GM18507 (cell line): ENCODE measurements at regions not wholly inside any gene's neighbourhood (a gene's known extent, or its start where the extent isn't known, plus 50 kb on each side); places are given as distances from the start of the nearest gene placed in this dataset.

Experiments used
- DNase-seq: peaks from one replicate; pipeline ENCODE4 v3.0.0; 2011; ENCODE audit warnings: low read depth; ENCODE audit not compliant: insufficient read length; ENCODE audit errors: extremely low spot score
- FAIRE-seq: peaks from 2 replicates; lab custom pipeline; 2011; peaks lifted over from hg19 to GRCh38; lab: Jason Lieb, UNC

DNA sequence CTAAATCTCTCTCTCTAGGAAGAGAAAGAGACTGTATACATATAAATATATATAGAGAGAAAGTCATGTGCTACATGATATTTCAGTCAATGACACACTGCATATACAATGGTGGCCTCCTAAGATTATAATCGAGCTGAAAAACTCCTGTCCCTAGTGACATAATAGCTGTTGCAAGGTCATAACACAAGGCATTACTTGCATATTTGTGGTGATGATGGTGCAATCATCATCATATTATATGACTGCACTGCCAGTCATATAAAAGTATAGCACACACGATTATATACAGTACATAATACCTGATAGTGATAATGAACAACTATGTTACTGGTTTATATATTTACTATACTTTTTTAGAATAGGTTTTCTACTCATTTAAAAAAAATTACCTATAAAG, 316.7 kb downstream of the FGFR2 start:
- DNase-seq: no peak
- no peak for FAIRE-seq

- no peak for DNase-seq
- FAIRE-seq: no peak
Observed at GRCh38 chr10:121282264-121282663, 316.0 kb downstream of the FGFR2 start.

DNA sequence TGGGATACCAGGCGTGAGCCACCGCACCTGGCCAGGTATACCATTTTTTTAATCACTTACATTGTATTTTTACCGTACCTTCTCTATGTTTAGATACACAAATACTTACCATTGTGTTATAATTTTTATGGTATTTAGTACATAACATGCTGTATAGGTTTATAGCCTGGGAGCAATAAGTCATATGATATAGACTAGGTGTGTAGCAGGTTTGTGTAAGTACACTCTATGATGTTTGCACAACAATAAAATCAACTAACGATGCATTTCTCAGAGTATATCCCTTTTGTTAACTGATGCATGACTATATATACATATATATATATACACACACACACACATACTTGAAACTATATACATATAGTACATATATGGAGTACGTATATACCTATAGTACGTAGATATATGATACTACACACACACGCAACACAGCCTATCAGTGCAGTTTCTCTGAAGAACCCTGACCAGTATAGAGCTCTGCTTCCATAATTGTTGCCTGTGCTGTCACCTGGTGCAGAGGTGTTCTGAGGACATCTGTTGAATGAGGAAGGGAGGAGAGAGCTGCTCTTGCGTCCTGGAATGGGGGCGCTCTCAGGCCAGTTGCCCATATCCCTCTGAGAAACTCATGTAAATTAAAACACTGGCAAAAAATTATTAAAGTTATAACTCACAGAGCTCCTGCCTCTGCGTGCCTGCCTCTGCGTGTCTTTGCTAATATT, 315.3 kb downstream of the FGFR2 start:
- FAIRE-seq (no peak), DNase-seq (no peak)

GRCh38 chr10:121284936-121285335, 313.3 kb downstream of the FGFR2 start:
- DNase-seq (no peak), FAIRE-seq (no peak)

DNA sequence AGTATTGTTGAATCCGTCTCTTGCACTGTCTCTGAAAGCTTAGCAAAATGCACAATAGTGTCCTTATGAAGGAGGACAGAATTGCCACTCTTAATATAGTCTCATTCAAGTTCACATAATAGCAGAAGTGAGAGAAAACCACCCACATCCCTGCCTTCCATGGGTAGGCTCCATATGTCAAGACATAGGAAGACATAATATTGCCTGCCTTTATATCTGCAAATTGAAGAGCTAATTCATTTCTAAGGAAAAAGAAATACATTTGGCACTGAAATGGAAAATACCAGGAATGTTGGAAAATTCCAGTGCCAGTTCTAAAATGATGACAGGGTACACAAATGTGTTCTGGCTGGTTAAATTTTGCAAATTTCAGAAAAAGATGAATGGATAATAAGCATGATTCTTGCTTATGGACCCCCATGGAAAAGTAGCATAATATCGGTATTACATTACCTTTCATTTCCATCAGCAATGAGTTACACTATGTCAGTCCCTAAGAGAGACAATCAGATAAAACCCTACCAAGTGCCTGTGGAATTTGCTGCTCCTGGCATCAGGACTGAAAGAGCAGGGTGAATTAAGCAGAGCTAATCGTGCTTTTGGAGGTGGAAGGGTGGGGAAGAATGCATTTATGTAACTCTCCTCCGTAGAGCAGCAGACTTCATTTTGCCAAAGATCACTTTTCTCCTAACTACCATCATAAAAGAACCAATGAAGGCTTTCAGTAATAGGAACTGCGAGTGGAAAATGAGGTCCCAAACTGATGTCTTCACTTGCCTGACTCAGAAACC, 312.6 kb downstream of the FGFR2 start:
- no peak for FAIRE-seq
- no peak for DNase-seq

- no peak for FAIRE-seq
- DNase-seq: no peak
Observed at GRCh38 chr10:121288011-121288410, 310.2 kb downstream of the FGFR2 start.

DNA sequence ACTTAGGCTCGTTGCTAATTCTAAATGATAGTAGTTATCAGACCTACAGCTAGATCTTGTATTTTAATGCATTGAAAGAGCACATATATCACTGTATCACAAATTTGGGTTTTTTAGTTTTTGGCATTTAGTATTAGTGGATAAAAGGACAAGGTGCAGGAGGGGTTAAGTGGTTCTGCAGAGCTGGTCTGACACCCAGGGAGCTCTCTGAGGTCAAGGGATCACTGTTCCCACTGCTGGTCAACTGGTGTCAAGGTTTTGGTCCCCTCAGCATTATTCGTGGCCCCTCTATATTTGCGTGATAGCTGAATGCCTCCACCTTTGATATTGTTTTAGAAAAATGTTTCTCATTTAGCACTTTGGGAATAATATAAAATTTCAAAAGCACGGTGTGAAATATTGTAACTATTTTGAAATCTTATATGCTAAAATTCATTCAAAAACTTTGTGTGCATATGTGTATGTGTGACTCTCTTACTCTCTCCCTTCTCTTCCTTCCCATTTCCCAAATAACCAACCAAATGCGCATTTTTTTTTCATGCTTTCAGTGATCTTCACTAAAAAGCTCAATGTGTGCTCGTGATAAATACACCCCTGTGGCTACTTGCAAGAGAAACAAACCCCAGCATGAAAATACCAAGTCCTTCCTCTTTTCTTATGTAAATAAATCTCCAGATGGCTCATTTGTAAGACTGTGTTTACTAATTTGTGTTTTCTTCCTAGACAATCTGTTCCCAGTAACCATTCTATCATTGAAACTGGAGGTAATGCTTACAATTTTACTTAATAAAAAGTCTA, 309.2 kb downstream of the FGFR2 start:
- DNase-seq: no peak
- FAIRE-seq: no peak

DNA sequence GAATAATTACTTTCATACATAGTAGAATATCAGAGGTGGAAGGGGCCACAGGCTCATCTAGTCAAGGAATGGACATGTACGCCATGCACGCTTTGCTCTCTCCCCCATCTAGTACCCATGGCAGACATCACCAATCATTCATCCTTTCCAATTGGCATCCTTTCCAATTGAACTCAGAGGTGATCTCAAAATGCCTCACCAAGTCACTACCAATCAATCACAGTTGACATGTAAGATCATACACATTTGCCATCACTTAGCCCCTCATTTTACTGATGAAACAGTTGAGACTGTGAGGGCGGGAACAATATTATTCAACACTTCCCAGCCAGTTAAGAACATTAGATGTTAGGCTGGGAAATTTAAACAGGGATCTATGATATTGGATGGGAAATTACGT, 308.4 kb downstream of the FGFR2 start:
- DNase-seq: no peak
- no peak for FAIRE-seq

- DNase-seq (no peak), FAIRE-seq (no peak)
Observed at GRCh38 chr10:121290674-121291073, 307.6 kb downstream of the FGFR2 start.

DNA sequence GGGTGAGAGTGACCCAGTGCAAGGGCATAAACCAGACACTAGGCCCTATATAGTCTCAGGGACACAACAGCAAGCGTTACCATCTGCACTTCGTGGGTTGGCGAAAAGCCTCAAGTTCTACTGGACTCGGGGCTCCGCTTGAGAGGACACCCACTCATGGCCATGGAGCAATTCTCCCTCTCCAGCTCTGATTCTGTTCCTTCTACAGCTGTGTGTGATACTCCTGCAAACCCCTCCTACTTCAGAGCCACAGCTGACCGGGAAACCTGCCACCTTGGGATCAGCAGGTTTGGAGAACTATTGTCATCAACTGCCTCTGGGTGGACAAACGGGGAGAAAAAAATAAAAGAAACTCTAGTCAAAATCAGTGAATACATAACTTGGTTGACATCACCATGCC, 306.9 kb downstream of the FGFR2 start:
- DNase-seq: no peak
- FAIRE-seq: no peak

GRCh38 chr10:121291823-121292222, 306.4 kb downstream of the FGFR2 start:
- FAIRE-seq (no peak), DNase-seq (no peak)

DNA sequence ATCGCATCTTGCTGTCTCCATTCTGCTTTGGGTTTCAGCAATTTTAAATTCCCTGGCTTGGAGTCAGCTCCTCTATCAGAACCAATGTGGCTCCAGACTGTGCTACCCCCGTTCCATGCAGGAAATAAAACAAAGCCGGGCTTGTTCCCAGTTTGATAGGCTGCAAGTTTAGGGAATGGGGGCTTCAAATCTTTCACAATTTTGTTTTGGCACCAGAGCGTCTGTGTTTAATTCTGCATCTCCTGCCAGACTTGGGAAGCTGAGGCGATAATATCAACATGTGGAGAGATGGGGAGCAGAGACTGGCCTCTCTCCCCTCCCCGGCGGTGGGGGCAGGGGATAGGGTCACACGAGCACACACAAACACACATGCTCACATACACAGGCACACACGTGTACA, 305.9 kb downstream of the FGFR2 start:
- FAIRE-seq: no peak
- no peak for DNase-seq

DNA sequence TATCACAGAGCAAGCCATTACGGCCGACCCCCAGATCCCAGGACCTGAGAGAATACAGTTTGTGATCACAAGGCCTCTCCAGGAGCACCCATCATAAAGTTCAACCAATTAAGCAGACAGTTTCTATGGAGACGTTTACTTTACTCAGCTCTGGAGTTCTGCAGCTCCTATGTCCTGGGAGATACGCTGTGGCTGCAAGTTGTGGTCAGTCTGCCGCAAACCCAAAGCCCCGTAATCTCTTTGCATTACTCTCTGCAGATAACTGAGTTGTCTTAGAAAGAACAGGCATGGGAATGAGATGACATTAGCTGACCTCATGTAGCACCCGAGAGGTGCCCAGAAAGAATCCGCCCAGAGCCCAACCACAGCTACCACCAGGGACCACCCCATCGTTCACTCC, 305.1 kb downstream of the FGFR2 start:
- no peak for DNase-seq
- FAIRE-seq: no peak

DNA sequence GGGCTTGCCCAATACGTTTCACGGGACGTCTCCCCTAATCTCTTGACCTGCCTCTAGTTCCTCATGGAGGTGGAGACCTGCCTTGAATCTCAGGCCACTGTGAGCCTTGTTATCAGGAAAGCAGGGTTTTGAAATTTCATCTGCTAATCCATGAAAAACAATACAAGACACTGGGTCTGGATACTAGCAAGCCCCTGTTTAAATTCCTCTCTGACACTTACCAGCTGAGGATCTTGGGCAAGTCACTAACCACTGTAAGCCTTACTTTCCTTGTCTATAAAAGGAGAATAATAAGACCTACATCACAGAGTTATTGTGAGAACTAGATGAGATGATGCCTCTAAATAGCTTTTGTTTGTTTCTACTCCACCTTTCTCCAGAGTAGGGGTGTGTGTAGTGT, 303.6 kb downstream of the FGFR2 start:
- FAIRE-seq (no peak), DNase-seq (no peak)

DNA sequence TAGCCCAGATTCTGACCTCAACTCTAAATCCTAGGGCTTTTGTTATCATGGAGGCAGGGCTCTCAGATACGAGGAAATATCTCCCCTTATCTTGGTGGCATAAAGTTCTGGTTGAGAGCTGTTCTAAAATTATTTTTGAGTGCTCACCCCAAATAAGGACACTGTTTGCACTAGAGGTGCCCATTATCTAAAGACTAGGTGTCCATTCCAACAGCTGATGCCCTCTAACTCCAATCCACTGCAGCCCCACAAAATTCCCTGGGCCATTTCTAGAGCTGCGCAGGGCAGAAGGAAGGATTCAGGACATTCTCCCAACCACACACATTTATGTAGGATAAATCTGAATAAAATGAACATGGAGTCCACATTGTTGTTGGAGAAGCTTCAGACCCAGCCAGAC, 301.9 kb downstream of the FGFR2 start:
- no peak for DNase-seq

GRCh38 chr10:121296881-121297585, 301.2 kb downstream of the FGFR2 start:
- no peak for DNase-seq
- no peak for FAIRE-seq

More for the DNA sequence above, 301.9 kb downstream of the FGFR2 start:
- FAIRE-seq: no peak

DNA sequence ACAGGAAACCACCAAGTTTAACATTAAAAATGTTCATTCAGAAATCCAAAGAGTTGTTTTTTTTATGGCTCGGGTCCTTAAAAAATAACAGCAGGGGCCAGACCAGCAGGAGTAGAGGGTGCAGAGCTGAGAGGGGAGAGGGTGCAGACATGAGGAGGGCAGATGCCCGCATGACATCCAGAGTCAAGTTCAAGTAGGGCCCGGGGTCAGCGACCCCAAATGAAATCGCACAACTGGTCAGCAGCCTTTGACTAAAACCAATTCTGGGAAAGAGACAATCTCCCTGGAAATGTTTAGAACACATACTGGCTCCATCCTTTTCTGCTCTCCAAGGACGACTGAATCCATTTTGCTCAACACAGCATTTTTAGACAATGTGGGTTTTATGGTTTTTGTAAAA, 297.5 kb downstream of the FGFR2 start:
- no peak for FAIRE-seq
- no peak for DNase-seq

- FAIRE-seq (no peak), DNase-seq (no peak)
Observed at GRCh38 chr10:121302541-121303180, 295.6 kb downstream of the FGFR2 start.

DNA sequence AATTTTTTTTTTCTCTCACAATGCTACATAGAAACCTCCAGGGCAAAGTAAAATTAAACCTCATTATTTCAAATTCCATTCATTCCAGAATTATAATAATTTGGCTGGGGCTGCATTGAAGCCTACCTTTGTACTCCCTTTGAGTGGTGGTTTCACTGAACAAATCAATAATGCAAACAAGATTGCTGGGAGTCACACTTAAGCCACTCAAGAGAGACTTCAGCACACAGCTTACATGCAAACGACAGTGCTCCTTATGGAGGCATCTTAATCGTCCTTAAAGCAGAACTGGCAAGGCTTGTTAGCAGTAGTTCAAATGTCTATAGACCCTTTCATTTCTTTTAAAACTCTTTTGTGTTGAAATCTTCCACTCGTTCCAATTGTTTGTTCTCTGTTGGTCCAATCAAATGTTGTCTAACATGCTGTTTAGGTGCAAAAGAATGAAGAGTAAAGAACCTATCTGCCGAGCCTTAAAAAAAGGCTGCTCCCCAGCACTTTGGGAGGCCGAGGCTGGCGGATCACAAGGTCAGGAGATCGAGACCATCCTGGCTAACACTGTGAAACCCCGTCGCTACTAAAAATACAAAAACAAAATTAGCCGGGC, 294.9 kb downstream of the FGFR2 start:
- FAIRE-seq (no peak), DNase-seq (no peak)
